Gastroesophageal sphincter (tissue), 4 donors: ENCODE measurements at regions not wholly inside any gene's neighbourhood (a gene's known extent, or its start where the extent isn't known, plus 50 kb on each side); places are given as distances from the start of the nearest gene placed in this dataset.

Experiments
- ATAC-seq: fragments of 150-250 bp; one replicate; pipeline ENCODE4 v1.9.1; 2016; ENCODE audit warnings: mild to moderate bottlenecking, moderate library complexity
- H3K27ac ChIP-seq, 4 donors: fragments of 200-600 bp; sonication (generic) in 3 of 4; 1 replicate in 3 of 4; 2 replicates in 1 of 4; pipeline ENCODE4 v1.5.1; 2016 to 2019
- H3K27me3 ChIP-seq: fragments of 200-600 bp; sonication (generic); one replicate; pipeline ENCODE4 v1.5.1; 2019
- H3K36me3 ChIP-seq, 2 donors: fragments of 200-600 bp; sonication (generic); one replicate each; pipeline ENCODE4 v1.5.1; 2019; ENCODE audit warnings: control low read depth in 1 of 2
- H3K4me1 ChIP-seq, 3 donors: fragments of 200-600 bp; sonication (generic); 1 replicate in 2 of 3; 2 replicates in 1 of 3; pipeline ENCODE4 v1.5.1; 2016 to 2019; ENCODE audit warnings: control low read depth in 2 of 3
- H3K4me3 ChIP-seq, 2 donors: fragments of 200-600 bp; sonication (generic); one replicate each; pipeline ENCODE4 v1.5.1; 2019; ENCODE audit warnings: mild to moderate bottlenecking in 1 of 2, moderate library complexity in 1 of 2
- H3K9me3 ChIP-seq, 3 donors: fragments of 200-600 bp; sonication (generic); one replicate each; pipeline ENCODE4 v1.5.1; 2017 to 2019; ENCODE audit warnings: control low read depth in 2 of 3
- CTCF ChIP-seq, 4 experiments: fragments of 200-600 bp in 2 of 4; fragments of 450-650 bp in 2 of 4; sonication (generic) in 1 of 4; IDR thresholded peaks; one replicate each; pipeline ENCODE4 v1.5.1; 2017 to 2019; ENCODE audit warnings: antibody characterized with exemption in 4 of 4, mild to moderate bottlenecking in 2 of 4, moderate library complexity in 2 of 4
- EP300 ChIP-seq: sonication (generic); formaldehyde crosslinking; IDR thresholded peaks from one replicate; pipeline ENCODE4 v1.6.1; 2017; ENCODE audit warnings: antibody characterized with exemption, mild to moderate bottlenecking
- POLR2A ChIP-seq, 2 donors: fragments of 450-650 bp; IDR thresholded peaks; one replicate each; pipeline ENCODE4 v1.6.1; 2017; ENCODE audit warnings: antibody characterized with exemption in 2 of 2, mild to moderate bottlenecking in 2 of 2, moderate library complexity in 1 of 2
- POLR2AphosphoS5 ChIP-seq: sonication (generic); formaldehyde crosslinking; IDR thresholded peaks from one replicate; pipeline ENCODE4 v1.6.1; 2017; ENCODE audit warnings: antibody characterized with exemption
- WGBS, 2 donors: methylation state at CpG; one replicate each; pipeline ENCODE4 v1.1.5; 2018; ENCODE audit warnings: low coverage in 1 of 2; 5-methylcytosine and 5-hydroxymethylcytosine counted together

DNA sequence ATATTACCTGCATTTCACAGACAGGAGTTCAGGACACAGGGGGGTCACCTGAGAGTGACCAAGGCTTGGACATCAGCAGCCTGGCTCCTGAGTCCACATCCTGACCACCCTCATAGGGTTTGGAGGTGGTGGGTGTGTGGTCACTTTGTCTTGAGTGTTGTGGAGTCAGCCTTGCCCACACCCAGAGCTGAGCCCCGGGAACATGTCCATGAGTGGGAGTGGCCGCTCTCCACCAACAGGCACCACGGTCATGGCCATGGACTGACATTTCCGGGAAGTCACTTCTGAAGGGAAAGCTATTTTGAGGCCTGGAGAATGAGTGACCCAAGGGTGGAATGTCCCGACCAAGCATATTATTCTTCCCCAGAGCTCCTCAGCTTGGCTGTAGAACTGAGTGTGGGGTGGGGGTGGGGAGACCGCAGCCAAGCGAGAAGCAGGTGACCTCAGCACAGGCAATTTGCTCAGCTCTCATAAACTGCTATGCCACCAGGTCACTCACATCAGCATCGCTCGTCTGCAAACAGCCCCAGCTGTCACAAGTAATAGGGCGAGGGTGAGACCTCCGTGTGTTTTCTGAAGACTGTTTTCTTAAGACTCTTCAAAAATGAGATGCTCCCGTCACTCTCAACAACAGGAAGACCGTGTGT, 348.6 kb upstream of the CDH4 start:
- Histone ChIP-seq H3K27me3 (no peaks in the 10 kb centered on the region), H3K4me1 (no peaks in the 10 kb centered on the region), H3K27ac (no peak overlapping the region), H3K4me3 (no peak overlapping the region), H3K9me3 (peaks cover 0 to 25% (median 0%) of the 10 kb centered on the region in 3 donors), H3K36me3 (no peaks in the 10 kb centered on the region)
- 46 to 50% methylated on average over 2 to 6 of the region's 13 CpGs for WGBS, 2 donors
- ATAC-seq, result no peak
- TF ChIP-seq POLR2A (IDR thresholded peaks at IDR 0.05) (no peak), CTCF (IDR thresholded peaks at IDR 0.05) (no peak)

GRCh38 chr20:60904730-60905129, 347.3 kb upstream of the CDH4 start:
- H3K36me3 ChIP-seq, result no peaks in the 10 kb centered on the region
- no peak overlapping the region for H3K4me3 ChIP-seq
- no peak for ATAC-seq
- no peaks in the 10 kb centered on the region for H3K4me1 ChIP-seq
- H3K27ac ChIP-seq, result no peak overlapping the region
- H3K27me3 ChIP-seq, result no peaks in the 10 kb centered on the region
- peaks cover 0 to 25% (median 0%) of the 10 kb centered on the region in 3 donors for H3K9me3 ChIP-seq
- no peak for TF ChIP-seq POLR2AphosphoS5
- TF ChIP-seq EP300, result no peak
- TF ChIP-seq CTCF (IDR thresholded peaks at IDR 0.05), result no peak
- no peak for TF ChIP-seq POLR2A (IDR thresholded peaks at IDR 0.05)

- 88 to 100% methylated on average over 2 of the region's 2 CpGs for WGBS, 2 donors
- no peak overlapping the region for H3K4me3 ChIP-seq
- ATAC-seq, result no peak
Observed at GRCh38 chr20:60905919-60906318, 346.1 kb upstream of the CDH4 start.

DNA sequence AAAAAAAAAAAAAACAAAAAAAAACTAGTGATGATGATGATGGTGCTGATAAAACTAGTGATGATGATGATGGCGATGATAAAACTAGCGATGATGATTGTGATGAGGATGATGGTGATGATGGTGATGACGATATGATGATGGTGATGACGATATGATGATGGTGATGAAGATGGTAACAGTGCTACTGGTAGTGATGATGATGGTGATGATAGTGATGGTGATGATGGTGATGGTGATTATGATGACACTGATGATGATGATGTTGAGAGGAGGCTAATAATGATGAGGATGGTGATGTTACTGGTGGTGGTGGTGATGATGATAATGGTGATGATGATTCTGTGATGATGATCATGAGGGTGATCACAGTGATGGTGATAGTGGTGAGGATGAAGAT, 345.5 kb upstream of the CDH4 start:
- no peak overlapping the region for H3K4me3 ChIP-seq
- no peak for TF ChIP-seq POLR2A (IDR thresholded peaks at IDR 0.05)
- no peak for TF ChIP-seq CTCF (IDR thresholded peaks at IDR 0.05)
- no peak for TF ChIP-seq POLR2AphosphoS5
- no peak for TF ChIP-seq EP300
- H3K27ac ChIP-seq, result no peak overlapping the region
- no peaks in the 10 kb centered on the region for H3K4me1 ChIP-seq
- no peaks in the 10 kb centered on the region for H3K27me3 ChIP-seq
- ATAC-seq, result no peak
- 83 to 85% methylated on average over 4 of the region's 4 CpGs for WGBS, 2 donors
- H3K9me3 ChIP-seq, result peaks cover 0 to 16% (median 0%) of the 10 kb centered on the region in 3 donors
- no peaks in the 10 kb centered on the region for H3K36me3 ChIP-seq

More at GRCh38 chr20:60905919-60906318, 346.1 kb upstream of the CDH4 start:
- H3K36me3 ChIP-seq, result no peaks in the 10 kb centered on the region
- H3K27me3 ChIP-seq, result no peaks in the 10 kb centered on the region
- H3K4me1 ChIP-seq, result no peaks in the 10 kb centered on the region
- TF ChIP-seq POLR2A (IDR thresholded peaks at IDR 0.05) (no peak), POLR2AphosphoS5 (no peak), CTCF (IDR thresholded peaks at IDR 0.05) (no peak), EP300 (no peak)
- no peak overlapping the region for H3K27ac ChIP-seq
- peaks cover 0 to 23% (median 0%) of the 10 kb centered on the region in 3 donors for H3K9me3 ChIP-seq

DNA sequence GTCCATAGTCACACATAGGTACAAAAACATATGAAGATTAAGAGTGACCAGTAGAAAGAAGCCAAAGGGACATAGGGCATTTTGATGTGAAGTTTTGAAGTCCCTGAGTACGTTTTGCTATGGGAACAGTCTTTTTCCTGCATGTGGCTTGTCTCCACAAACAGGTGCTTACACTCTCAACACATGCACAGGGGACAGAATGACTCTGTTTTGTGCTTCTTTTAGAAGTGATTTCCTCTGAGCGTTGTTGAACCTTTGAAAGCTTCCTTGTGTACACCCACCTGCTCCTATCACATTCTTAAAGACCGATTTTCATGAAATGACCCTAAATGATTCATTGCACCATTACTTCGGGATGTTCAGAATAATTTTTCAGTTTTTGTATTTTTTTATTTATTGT, 338.8 kb upstream of the CDH4 start:
- TF ChIP-seq CTCF (IDR thresholded peaks at IDR 0.05), result no peak
- no peak for TF ChIP-seq POLR2AphosphoS5
- no peak for TF ChIP-seq POLR2A (IDR thresholded peaks at IDR 0.05)
- TF ChIP-seq EP300, result no peak
- no peaks in the 10 kb centered on the region for H3K36me3 ChIP-seq
- no peak overlapping the region for H3K4me3 ChIP-seq
- H3K9me3 ChIP-seq, result no peaks in the 10 kb centered on the region
- no peaks in the 10 kb centered on the region for H3K4me1 ChIP-seq
- no peak for ATAC-seq
- 49 to 76% methylated on average over 3 to 4 of the region's 4 CpGs for WGBS, 2 donors
- no peak overlapping the region for H3K27ac ChIP-seq
- no peaks in the 10 kb centered on the region for H3K27me3 ChIP-seq
